Bronchial epithelial cell (primary cell): ENCODE measurements at regions not wholly inside any gene's neighbourhood (a gene's known extent, or its start where the extent isn't known, plus 50 kb on each side); places are given as distances from the start of the nearest gene placed in this dataset.

Experiments
- DNase-seq: peaks from one replicate; pipeline ENCODE4 v3.0.0-alpha.2; 2010; ENCODE audit warnings: low read depth
- FAIRE-seq: peaks from 2 replicates; lab custom pipeline; 2011; peaks lifted over from hg19 to GRCh38; lab: Jason Lieb, UNC
- H3K27me3 ChIP-seq: 2 replicates; pipeline ENCODE4 v1.5.1; 2011; ENCODE audit warnings: low read length; ENCODE audit not compliant: control insufficient read depth, insufficient read depth
- H3K36me3 ChIP-seq: 2 replicates; pipeline ENCODE4 v1.5.1; 2011; ENCODE audit warnings: low read length; ENCODE audit not compliant: control insufficient read depth, insufficient read depth
- H3K4me3 ChIP-seq: 2 replicates; pipeline ENCODE4 v1.5.1; 2011; ENCODE audit warnings: mild to moderate bottlenecking, low read depth, low read length, control low read depth
- TF ChIP-seq, protein P1 (sequence below): IDR thresholded peaks from 2 replicates; pipeline ENCODE4 v1.5.1; 2011; ENCODE audit warnings: mild to moderate bottlenecking, moderate library complexity, low read length, control low read depth, inconsistent platforms; ENCODE audit not compliant: insufficient read depth, severe bottlenecking

DNA sequence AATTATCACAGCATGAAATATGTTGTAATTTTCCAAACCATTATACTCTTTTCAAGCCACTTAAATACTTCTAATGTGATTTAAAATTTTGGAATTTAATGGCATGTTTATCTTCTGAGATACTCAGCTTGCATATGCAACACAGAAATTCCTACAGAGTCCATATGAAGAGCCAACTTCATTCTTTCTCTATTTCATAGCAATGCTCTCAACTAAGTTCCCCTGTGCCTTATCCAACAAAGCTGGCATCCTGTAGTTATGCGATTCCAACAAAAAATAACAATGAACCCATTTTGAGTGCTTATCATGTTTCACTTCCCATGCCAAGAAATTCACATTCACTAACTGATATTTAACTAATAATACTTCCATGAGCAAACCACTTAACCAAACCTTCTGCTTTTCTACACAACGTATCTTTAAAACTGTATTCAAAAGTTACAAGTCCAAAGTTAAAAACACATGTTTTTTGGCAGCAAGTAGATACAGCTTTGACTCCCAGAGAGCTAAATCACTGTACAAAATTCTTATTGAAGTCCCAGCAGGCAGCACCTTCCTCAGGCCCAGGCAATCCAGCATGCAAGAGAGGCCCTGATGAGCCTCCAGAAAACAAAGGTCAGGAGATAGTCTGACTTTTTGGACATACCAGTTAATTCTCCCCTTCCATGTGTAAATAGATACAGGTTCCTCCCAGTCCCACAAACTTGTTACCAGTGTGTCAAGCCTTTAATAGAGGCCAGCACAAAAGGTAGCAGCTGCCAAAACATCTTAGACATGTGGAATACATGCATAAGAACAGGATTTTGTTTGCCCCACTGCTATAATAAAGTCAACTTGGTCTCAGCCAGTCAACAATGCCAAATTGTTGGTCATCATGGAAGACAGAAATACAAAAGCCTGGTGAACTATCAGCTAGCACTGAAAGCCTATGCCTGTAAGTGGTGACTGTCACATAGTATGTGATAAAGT is 113.1 kb upstream of the WDR75 start:
- DNase-seq (no peak), FAIRE-seq (no peak)
- TF ChIP-seq, protein P1, sequence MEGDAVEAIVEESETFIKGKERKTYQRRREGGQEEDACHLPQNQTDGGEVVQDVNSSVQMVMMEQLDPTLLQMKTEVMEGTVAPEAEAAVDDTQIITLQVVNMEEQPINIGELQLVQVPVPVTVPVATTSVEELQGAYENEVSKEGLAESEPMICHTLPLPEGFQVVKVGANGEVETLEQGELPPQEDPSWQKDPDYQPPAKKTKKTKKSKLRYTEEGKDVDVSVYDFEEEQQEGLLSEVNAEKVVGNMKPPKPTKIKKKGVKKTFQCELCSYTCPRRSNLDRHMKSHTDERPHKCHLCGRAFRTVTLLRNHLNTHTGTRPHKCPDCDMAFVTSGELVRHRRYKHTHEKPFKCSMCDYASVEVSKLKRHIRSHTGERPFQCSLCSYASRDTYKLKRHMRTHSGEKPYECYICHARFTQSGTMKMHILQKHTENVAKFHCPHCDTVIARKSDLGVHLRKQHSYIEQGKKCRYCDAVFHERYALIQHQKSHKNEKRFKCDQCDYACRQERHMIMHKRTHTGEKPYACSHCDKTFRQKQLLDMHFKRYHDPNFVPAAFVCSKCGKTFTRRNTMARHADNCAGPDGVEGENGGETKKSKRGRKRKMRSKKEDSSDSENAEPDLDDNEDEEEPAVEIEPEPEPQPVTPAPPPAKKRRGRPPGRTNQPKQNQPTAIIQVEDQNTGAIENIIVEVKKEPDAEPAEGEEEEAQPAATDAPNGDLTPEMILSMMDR = no peak
- Histone ChIP-seq H3K27me3 (no peaks in the 10 kb centered on the region), H3K36me3 (no peaks in the 10 kb centered on the region), H3K4me3 (no peak overlapping the region)

DNA sequence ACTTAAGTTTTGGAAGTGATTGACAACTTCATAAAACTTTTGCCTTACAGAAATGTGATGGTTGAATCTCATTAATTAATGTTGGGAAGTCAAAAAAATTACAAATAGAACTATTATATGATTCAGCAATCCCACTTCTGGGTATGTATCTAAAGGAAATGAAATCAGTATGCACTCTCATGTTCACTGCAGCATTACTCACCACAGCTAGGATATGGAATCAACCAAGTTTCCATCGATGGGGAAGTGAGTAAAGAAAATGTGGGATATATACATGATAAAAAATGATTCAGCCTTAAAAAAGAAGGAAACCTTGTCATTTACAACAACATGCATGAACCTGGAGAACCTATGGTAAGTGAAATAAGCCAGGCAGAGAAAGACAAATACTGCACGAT is 112.4 kb upstream of the WDR75 start:
- Histone ChIP-seq H3K36me3 (no peaks in the 10 kb centered on the region), H3K4me3 (no peak overlapping the region), H3K27me3 (no peaks in the 10 kb centered on the region)
- FAIRE-seq (no peak), DNase-seq (peak; percentile 71)
- TF ChIP-seq, protein P1 = no peak

DNA sequence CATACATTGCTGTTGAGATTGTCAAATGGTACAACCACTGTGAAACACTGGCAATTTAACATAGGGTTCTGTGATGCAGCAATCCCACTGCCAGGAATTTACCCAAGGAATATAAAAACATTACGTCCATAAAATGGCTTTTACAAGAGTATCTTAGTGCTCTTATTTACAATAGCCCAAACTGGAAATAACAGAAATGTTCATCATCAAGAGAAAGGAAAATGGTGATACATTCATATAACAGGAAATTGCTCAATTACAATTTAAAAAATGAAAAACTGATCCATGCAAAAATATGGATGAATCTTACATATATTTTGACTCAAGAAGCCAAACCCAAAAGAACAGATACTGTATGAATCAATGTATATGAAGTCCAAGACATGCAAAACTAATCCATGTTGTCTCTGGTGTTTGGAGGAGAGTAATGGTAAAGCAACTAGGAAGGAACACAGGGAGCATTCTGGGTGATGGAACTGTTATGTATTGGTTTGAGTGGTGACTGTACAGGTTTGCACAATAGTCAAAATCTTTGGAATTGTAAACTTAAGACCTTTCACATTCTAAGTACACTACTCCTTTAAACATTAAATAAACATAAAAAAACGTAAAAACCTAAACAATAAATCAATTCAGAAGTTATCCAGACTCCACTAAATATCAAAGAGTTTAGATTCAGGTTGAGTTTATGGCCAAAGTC is 104.8 kb upstream of the WDR75 start:
- no peak for FAIRE-seq
- peak; percentile 40 for DNase-seq
- TF ChIP-seq, protein P1 = no peak
- Histone ChIP-seq H3K27me3 (no peaks in the 10 kb centered on the region), H3K4me3 (no peak overlapping the region), H3K36me3 (no peaks in the 10 kb centered on the region)

DNA sequence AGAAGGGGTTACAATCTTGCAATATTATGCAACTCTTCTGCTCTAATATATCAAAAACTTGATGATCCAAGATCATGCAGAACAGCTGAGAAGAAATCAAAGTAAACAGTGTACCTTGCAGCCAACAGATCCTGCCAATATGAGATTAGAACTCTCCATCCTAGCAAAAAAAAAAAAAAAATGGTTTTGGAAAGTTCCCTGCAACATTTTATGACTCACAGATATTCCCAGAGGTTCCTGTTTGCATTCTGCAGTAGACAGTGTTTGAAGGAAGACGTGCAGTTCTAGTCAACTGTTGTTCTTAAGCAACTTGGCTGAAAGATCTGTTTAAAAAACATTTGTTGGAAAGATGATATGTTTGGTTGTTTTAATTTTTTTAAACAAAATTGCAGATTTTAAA is 103.6 kb upstream of the WDR75 start:
- H3K36me3 ChIP-seq = no peaks in the 10 kb centered on the region
- TF ChIP-seq, protein P1 = no peak
- no peaks in the 10 kb centered on the region for H3K27me3 ChIP-seq
- no peak for FAIRE-seq
- H3K4me3 ChIP-seq = no peak overlapping the region
- peak; percentile 45 for DNase-seq

DNA sequence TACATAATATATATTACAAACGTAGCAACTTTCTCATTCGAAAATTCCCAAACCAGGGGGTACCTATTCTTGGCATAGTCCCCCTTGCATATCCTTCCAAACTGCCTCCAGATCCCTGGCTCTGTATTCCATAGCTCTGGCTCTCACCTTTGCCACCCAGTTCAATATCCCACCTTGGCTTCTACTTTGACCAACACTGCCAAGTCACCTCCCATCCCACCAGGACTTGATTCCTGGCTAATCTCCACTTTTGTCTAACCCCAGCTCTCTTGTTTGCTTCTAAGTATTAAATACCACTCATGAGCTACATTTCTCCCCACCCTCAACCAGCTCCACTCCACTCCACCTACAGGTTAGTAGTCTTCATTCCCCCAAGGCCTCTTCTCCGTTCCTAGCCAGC is 103.2 kb upstream of the WDR75 start:
- H3K36me3 ChIP-seq = no peaks in the 10 kb centered on the region
- TF ChIP-seq, protein P1 = no peak
- H3K27me3 ChIP-seq = no peaks in the 10 kb centered on the region
- no peak overlapping the region for H3K4me3 ChIP-seq
- DNase-seq = no peak
- no peak for FAIRE-seq
